Suprapubic skin (tissue), 3 donors: ENCODE measurements at regions not wholly inside any gene's neighbourhood (a gene's known extent, or its start where the extent isn't known, plus 50 kb on each side); places are given as distances from the start of the nearest gene placed in this dataset.

ENCODE experiments used
- POLR2A ChIP-seq, 2 donors: fragments of 450-650 bp; IDR thresholded peaks; one replicate each; pipeline ENCODE4 v1.6.1; 2017; ENCODE audit warnings: antibody characterized with exemption in 2 of 2, mild to moderate bottlenecking in 2 of 2, moderate library complexity in 2 of 2
- TF ChIP-seq, protein P1 (sequence below), 2 donors: fragments of 200-600 bp in 1 of 2; fragments of 450-650 bp in 1 of 2; sonication (generic) in 1 of 2; IDR thresholded peaks; one replicate each; pipeline ENCODE4 v1.5.1; 2016 to 2019; ENCODE audit warnings: antibody characterized with exemption in 2 of 2, mild to moderate bottlenecking in 1 of 2, moderate library complexity in 1 of 2

DNA sequence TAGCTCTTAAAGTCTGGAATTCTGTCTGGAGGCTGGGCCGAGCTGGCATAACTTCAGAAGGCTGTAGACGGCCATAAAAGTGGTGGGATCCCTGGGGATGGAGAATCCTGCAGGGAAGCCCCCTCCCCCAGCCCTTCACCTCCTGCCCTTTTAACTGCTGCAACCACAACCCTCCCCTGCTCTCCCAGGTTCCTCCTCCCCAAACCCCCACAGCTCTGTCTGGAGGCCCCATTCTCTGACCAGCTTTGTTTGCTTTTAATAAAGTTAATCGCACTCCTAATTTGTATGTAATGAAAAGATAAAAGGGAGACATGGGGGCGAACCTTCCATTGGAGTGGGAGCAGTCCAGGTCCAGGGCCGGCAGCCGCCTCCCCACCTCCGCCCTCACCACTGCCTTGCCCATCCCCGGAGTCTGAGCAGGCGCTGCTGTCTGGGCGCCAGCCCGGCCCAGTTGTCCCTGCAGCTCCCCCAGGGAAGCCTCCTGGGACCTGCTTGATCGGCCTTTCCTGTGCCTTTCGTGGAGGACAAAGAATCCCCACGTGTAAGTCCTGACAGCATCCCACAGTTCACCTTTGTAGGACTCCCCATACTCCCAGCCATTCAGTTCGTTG is 84.3 kb downstream of the PJA1 start:
- no peak for TF ChIP-seq POLR2A (IDR thresholded peaks at IDR 0.05)
- TF ChIP-seq, protein P1, sequence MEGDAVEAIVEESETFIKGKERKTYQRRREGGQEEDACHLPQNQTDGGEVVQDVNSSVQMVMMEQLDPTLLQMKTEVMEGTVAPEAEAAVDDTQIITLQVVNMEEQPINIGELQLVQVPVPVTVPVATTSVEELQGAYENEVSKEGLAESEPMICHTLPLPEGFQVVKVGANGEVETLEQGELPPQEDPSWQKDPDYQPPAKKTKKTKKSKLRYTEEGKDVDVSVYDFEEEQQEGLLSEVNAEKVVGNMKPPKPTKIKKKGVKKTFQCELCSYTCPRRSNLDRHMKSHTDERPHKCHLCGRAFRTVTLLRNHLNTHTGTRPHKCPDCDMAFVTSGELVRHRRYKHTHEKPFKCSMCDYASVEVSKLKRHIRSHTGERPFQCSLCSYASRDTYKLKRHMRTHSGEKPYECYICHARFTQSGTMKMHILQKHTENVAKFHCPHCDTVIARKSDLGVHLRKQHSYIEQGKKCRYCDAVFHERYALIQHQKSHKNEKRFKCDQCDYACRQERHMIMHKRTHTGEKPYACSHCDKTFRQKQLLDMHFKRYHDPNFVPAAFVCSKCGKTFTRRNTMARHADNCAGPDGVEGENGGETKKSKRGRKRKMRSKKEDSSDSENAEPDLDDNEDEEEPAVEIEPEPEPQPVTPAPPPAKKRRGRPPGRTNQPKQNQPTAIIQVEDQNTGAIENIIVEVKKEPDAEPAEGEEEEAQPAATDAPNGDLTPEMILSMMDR (IDR thresholded peaks at IDR 0.05), result no peak
